ENCODE measurements at regions not wholly inside any gene's neighbourhood (a gene's known extent, or its start where the extent isn't known, plus 50 kb on each side); places are given as distances from the start of the nearest gene placed in this dataset.

DNA sequence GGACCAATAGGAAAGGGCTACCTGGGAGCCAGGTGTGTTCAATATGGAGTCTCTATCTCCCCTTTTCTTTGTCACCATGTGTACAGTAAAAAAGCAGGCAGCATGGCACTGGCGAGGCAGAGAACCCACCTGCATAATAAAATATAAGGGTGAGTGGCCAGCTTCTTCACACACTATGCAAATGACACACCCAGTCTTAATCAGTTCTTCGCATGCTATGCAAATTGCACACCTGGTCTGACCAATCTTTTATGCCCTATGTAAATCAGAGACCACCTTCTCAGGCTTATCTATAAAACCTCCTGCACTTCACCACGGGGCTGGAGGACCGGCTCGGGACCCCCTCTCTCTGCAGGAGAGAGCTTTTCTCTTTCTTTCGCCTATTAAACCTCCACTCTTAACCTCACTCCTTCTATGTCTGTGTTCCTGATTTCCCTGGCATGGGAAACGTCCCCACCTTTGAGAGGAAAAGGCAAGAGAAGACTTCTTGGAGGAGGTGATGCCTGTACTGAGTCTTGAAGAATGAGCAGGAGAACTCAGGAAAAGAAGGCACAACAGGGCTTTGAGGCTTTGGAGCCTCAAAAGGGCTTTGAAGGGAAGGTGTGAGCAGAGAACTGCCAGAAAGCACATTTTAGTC, 502.1 kb downstream of the GRIN2A start:
- TF ChIP-seq, protein P1, sequence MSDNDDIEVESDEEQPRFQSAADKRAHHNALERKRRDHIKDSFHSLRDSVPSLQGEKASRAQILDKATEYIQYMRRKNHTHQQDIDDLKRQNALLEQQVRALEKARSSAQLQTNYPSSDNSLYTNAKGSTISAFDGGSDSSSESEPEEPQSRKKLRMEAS (IDR thresholded peaks at IDR 0.05): no peak
- TF ChIP-seq, protein P2, sequence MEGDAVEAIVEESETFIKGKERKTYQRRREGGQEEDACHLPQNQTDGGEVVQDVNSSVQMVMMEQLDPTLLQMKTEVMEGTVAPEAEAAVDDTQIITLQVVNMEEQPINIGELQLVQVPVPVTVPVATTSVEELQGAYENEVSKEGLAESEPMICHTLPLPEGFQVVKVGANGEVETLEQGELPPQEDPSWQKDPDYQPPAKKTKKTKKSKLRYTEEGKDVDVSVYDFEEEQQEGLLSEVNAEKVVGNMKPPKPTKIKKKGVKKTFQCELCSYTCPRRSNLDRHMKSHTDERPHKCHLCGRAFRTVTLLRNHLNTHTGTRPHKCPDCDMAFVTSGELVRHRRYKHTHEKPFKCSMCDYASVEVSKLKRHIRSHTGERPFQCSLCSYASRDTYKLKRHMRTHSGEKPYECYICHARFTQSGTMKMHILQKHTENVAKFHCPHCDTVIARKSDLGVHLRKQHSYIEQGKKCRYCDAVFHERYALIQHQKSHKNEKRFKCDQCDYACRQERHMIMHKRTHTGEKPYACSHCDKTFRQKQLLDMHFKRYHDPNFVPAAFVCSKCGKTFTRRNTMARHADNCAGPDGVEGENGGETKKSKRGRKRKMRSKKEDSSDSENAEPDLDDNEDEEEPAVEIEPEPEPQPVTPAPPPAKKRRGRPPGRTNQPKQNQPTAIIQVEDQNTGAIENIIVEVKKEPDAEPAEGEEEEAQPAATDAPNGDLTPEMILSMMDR (IDR thresholded peaks at IDR 0.05; ENCODE audit: low read depth, low read length, missing input control): no peak
- no peak for TF ChIP-seq EGR1 (IDR thresholded peaks at IDR 0.05; ENCODE audit: low read depth in 2 of 2)
- TF ChIP-seq, protein P3, sequence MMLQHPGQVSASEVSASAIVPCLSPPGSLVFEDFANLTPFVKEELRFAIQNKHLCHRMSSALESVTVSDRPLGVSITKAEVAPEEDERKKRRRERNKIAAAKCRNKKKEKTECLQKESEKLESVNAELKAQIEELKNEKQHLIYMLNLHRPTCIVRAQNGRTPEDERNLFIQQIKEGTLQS (IDR thresholded peaks at IDR 0.05): no peak
- TF ChIP-seq FOXA1 (IDR thresholded peaks at IDR 0.05): no peak
- TF ChIP-seq NR2F2 (IDR thresholded peaks at IDR 0.05): no peak
- no peak for TF ChIP-seq FOXA2 (IDR thresholded peaks at IDR 0.05)
- TF ChIP-seq RAD21 (IDR thresholded peaks at IDR 0.05): no peak
- TF ChIP-seq TAF1 (conservative IDR thresholded peaks at IDR 0.05): no peak
- no peak for TF ChIP-seq GABPA (IDR thresholded peaks at IDR 0.05 in 1 of 2, conservative IDR thresholded peaks at IDR 0.05 in 1 of 2)
- TF ChIP-seq, protein P4, sequence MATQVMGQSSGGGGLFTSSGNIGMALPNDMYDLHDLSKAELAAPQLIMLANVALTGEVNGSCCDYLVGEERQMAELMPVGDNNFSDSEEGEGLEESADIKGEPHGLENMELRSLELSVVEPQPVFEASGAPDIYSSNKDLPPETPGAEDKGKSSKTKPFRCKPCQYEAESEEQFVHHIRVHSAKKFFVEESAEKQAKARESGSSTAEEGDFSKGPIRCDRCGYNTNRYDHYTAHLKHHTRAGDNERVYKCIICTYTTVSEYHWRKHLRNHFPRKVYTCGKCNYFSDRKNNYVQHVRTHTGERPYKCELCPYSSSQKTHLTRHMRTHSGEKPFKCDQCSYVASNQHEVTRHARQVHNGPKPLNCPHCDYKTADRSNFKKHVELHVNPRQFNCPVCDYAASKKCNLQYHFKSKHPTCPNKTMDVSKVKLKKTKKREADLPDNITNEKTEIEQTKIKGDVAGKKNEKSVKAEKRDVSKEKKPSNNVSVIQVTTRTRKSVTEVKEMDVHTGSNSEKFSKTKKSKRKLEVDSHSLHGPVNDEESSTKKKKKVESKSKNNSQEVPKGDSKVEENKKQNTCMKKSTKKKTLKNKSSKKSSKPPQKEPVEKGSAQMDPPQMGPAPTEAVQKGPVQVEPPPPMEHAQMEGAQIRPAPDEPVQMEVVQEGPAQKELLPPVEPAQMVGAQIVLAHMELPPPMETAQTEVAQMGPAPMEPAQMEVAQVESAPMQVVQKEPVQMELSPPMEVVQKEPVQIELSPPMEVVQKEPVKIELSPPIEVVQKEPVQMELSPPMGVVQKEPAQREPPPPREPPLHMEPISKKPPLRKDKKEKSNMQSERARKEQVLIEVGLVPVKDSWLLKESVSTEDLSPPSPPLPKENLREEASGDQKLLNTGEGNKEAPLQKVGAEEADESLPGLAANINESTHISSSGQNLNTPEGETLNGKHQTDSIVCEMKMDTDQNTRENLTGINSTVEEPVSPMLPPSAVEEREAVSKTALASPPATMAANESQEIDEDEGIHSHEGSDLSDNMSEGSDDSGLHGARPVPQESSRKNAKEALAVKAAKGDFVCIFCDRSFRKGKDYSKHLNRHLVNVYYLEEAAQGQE (IDR thresholded peaks at IDR 0.05): no peak

All from liver (tissue), 3 donors.